NB4 (cell line): ENCODE measurements at regions not wholly inside any gene's neighbourhood (a gene's known extent, or its start where the extent isn't known, plus 50 kb on each side); places are given as distances from the start of the nearest gene placed in this dataset.

Experiments used
- DNase-seq: peaks from one replicate; pipeline ENCODE4 v3.0.0; 2010; ENCODE audit warnings: low read depth
- H3K4me3 ChIP-seq: one replicate; pipeline ENCODE4 v1.5.1; 2011; ENCODE audit warnings: mild to moderate bottlenecking, low read depth, low read length, moderate library complexity
- MYC ChIP-seq: IDR thresholded peaks from 2 replicates; pipeline ENCODE4 v1.6.1; 2011; ENCODE audit warnings: low read depth, low read length
- POLR2A ChIP-seq: IDR thresholded peaks from 2 replicates; pipeline ENCODE4 v1.6.1; 2011; ENCODE audit warnings: mild to moderate bottlenecking; ENCODE audit not compliant: insufficient read length; ENCODE audit errors: extremely low read depth
- TF ChIP-seq, protein P1 (sequence below): IDR thresholded peaks from one replicate; pipeline ENCODE4 v1.5.1; 2012; ENCODE audit warnings: low read depth, low read length
- TF ChIP-seq, protein P2 (sequence below): IDR thresholded peaks from 2 replicates; pipeline ENCODE4 v1.6.1; 2011; ENCODE audit warnings: low read depth, low read length

DNA sequence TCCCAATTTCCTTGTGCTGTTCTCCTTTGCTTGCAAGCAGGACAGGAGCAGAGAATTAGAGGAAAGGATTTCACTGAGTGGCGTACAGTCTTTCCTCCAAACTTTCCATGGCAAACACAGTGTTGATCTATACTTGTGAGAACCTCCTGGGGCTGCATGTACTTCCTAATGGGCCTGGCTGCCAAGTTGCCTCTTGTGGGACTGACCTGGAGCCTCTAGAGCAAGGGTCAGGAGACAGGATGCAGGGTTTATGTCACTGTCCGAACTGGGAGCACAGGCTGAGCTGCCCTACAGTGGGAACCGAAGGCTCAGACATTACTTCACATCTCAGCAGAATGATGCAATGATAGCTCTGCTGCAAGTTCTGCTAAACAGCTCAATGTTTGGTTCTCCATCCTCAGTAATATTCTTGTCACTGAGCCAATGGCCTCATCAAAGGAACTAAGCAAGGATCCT lies 102.3 kb downstream of the ENC1 start:
- TF ChIP-seq, protein P1, sequence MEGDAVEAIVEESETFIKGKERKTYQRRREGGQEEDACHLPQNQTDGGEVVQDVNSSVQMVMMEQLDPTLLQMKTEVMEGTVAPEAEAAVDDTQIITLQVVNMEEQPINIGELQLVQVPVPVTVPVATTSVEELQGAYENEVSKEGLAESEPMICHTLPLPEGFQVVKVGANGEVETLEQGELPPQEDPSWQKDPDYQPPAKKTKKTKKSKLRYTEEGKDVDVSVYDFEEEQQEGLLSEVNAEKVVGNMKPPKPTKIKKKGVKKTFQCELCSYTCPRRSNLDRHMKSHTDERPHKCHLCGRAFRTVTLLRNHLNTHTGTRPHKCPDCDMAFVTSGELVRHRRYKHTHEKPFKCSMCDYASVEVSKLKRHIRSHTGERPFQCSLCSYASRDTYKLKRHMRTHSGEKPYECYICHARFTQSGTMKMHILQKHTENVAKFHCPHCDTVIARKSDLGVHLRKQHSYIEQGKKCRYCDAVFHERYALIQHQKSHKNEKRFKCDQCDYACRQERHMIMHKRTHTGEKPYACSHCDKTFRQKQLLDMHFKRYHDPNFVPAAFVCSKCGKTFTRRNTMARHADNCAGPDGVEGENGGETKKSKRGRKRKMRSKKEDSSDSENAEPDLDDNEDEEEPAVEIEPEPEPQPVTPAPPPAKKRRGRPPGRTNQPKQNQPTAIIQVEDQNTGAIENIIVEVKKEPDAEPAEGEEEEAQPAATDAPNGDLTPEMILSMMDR = no peak
- TF ChIP-seq MYC = no peak
- TF ChIP-seq, protein P2, sequence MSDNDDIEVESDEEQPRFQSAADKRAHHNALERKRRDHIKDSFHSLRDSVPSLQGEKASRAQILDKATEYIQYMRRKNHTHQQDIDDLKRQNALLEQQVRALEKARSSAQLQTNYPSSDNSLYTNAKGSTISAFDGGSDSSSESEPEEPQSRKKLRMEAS = no peak
- no peak for TF ChIP-seq POLR2A
- no peak overlapping the region for H3K4me3 ChIP-seq
- DNase-seq = peak; percentile 76

DNA sequence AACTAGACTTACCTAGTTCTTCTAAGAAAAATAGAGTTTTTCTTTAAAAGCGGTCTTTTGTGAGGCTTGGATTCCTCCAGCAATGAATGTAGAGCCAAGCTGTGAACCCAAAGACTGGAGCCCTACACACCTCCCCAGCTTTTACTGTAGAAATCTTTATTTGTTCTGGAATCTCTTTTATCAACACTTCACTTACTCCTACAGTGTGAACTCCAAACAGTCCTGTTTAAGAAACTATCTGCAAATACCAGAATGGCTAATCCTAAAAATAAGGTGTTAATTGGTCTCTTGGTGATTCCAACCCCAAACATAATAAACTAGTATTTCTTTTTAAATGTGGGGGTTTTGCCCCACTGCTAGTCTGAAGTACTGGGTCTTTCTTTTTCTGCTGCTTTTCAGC lies 103.9 kb downstream of the ENC1 start:
- TF ChIP-seq, protein P1 = no peak
- TF ChIP-seq, protein P2 = no peak
- TF ChIP-seq POLR2A (no peak), MYC (no peak)
- DNase-seq = no peak
- H3K4me3 ChIP-seq = no peak overlapping the region

DNA sequence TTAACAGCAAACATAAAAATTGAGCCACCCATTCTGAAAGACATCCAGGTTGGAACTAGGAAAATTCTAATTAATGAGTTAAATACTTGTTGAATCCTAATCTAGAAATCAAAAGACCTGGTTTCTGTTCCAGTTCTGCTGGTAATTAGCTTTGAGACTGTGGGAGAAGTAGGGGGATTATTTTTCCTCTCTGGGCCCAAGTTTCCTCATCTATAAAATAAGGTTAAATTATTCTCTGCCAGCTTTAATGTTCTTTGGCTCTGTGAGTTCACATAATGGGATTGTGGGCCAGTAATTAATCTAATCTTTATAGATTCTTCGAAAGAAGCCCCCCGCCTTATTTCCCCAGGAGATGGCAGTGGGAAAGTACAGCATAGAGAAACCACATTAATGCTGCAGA lies 104.6 kb downstream of the ENC1 start:
- no peak overlapping the region for H3K4me3 ChIP-seq
- DNase-seq = no peak
- TF ChIP-seq, protein P2 = no peak
- TF ChIP-seq, protein P1 = no peak
- TF ChIP-seq POLR2A (no peak), MYC (no peak)

DNA sequence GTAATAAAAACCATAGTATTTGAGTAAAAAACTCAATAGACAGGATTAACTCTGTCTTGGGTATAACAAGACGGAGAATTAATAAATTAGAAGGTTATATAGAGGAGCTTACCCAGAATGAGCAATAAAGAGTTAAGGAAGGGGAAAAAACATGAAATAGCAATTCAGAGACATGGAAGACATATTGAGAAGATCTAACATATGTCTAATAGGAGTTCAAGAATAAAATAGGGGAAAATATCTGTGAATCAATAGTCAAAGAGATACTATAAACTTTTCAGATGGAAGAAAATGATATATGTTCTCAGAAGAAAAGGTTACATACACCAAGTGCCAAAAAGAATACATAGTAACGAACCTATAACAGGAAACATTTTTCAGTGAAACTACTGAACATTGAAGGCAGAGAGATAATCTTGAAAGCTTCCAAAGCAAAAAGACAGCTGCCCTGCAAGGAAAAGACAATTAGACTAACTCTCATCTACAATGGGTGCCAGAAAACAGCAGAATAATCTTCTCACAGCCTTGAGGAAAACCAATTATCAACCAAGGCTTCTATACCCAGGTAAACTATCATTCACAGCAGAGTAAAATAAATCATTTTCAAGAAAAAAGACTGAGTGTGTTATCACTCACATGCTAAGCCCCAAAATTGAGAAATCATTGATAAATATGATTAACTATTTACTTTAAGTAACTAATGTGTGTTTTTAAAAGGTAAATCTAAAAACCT lies 106.0 kb downstream of the ENC1 start:
- no peak for DNase-seq
- TF ChIP-seq MYC (no peak), POLR2A (no peak)
- TF ChIP-seq, protein P1 = no peak
- TF ChIP-seq, protein P2 = no peak
- H3K4me3 ChIP-seq = no peak overlapping the region

DNA sequence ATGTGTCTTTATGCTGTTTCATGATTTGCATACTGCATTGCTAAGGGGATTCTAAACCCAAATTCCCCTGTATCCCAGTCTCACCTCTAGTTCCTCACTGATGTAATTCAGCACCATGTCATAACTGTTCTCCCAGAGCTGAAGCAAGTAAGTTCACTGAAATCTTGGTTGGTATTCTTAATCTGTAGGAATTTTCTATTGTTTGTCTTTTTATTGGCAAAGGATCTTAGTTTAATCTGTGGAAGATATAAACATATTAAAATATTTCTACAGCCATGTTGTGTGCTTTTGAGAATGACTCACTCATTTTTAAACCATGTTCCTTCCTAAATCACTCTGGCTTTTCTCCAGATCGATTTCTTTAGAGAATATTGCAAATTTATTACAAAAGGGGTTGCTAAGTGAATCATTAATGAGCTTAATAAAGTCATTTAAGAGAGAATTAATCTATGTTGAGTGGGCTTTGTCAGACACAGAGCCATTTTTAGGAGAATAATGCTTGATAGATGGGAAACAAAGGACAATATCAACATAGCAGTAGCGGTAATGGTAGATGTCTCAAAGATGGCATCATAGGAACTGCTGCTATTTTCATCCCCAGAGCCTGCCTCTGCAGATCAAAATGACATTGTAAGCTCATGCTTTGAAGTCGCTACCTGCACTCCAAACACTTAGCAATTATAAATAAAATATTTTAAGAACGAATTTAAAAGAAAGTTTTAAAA lies 110.0 kb downstream of the ENC1 start:
- DNase-seq = no peak
- H3K4me3 ChIP-seq = no peak overlapping the region
- TF ChIP-seq, protein P1 = no peak
- TF ChIP-seq POLR2A = no peak
- TF ChIP-seq, protein P2 = no peak
- TF ChIP-seq MYC = no peak
